ENCODE measurements at regions not wholly inside any gene's neighbourhood (a gene's known extent, or its start where the extent isn't known, plus 50 kb on each side); places are given as distances from the start of the nearest gene placed in this dataset.

GRCh38 chr1:116833718-116834117 lies 76.0 kb upstream of the PTGFRN start:
- TF ChIP-seq CTCF (IDR thresholded peaks at IDR 0.05), result no peak
- H3K27ac ChIP-seq, result peak overlapping the region; percentile 66
- no peaks in the 10 kb centered on the region for H3K27me3 ChIP-seq
- H3K9ac ChIP-seq (ENCODE audit: low read depth in 2 of 2, low read length in 2 of 2), result peak overlapping the region in 1 of 2 donors; percentile 49
- intact Hi-C loops (cut with DNase I), result no loop called here
- H3K9me3 ChIP-seq, result no peaks in the 10 kb centered on the region
- no peak for DNase-seq
- no peaks in the 10 kb centered on the region for H3K4me1 ChIP-seq
- no peaks in the 10 kb centered on the region for H3K36me3 ChIP-seq
- H3K4me3 ChIP-seq, result no peak overlapping the region

GRCh38 chr1:116834595-116834994 lies 75.1 kb upstream of the PTGFRN start:
- H3K9me3 ChIP-seq, result no peaks in the 10 kb centered on the region
- intact Hi-C loops (cut with DNase I), result no loop called here
- TF ChIP-seq CTCF (IDR thresholded peaks at IDR 0.05), result no peak
- H3K27me3 ChIP-seq, result no peaks in the 10 kb centered on the region
- no peak overlapping the region for H3K27ac ChIP-seq
- no peak overlapping the region for H3K9ac ChIP-seq (ENCODE audit: low read depth in 2 of 2, low read length in 2 of 2)
- no peak for DNase-seq
- no peaks in the 10 kb centered on the region for H3K36me3 ChIP-seq
- no peaks in the 10 kb centered on the region for H3K4me1 ChIP-seq
- no peak overlapping the region for H3K4me3 ChIP-seq

- Histone ChIP-seq H3K36me3 (no peaks in the 10 kb centered on the region), H3K27me3 (no peaks in the 10 kb centered on the region), H3K9me3 (no peaks in the 10 kb centered on the region), H3K9ac (ENCODE audit: low read depth in 2 of 2, low read length in 2 of 2) (no peak overlapping the region), H3K27ac (no peak overlapping the region), H3K4me3 (no peak overlapping the region), H3K4me1 (no peaks in the 10 kb centered on the region)
- no peak for DNase-seq
- TF ChIP-seq CTCF (IDR thresholded peaks at IDR 0.05), result no peak
- intact Hi-C loops (cut with DNase I), result no loop called here
Measured at GRCh38 chr1:116835161-116835560, 74.6 kb upstream of the PTGFRN start.

DNA sequence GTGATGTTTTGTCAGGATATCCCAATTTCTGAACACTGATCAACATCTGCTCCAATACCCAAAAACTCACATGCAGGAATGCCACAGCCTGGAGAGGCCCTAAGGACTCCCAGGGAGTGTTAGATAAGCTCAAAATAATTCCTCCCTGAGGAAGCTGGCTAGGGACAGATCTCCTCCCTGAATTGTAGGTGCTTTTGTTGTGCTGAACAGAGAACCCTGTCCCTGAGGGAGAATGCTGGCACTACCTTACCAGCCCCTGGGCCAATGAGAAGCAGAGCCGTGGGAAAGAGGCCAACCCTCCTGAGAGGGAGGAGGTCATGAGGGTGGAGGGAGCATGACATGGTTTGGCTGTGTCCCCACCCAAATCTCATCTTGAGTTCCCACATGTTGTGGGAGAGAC lies 73.6 kb upstream of the PTGFRN start:
- no peak for TF ChIP-seq CTCF (IDR thresholded peaks at IDR 0.05)
- DNase-seq, result no peak
- H3K4me3 ChIP-seq, result no peak overlapping the region
- intact Hi-C loops (cut with DNase I), result no loop called here
- no peak overlapping the region for H3K27ac ChIP-seq
- H3K27me3 ChIP-seq, result no peaks in the 10 kb centered on the region
- no peaks in the 10 kb centered on the region for H3K36me3 ChIP-seq
- no peaks in the 10 kb centered on the region for H3K4me1 ChIP-seq
- no peak overlapping the region for H3K9ac ChIP-seq (ENCODE audit: low read depth in 2 of 2, low read length in 2 of 2)
- H3K9me3 ChIP-seq, result no peaks in the 10 kb centered on the region

GRCh38 chr1:116841569-116842344 lies 68.0 kb upstream of the PTGFRN start:
- TF ChIP-seq CTCF (IDR thresholded peaks at IDR 0.05), result no peak
- Histone ChIP-seq H3K36me3 (no peaks in the 10 kb centered on the region), H3K9me3 (no peaks in the 10 kb centered on the region), H3K27me3 (no peaks in the 10 kb centered on the region), H3K4me3 (no peak overlapping the region), H3K9ac (ENCODE audit: low read depth in 2 of 2, low read length in 2 of 2) (no peak overlapping the region), H3K27ac (no peak overlapping the region), H3K4me1 (no peaks in the 10 kb centered on the region)
- intact Hi-C loops (cut with DNase I), result no loop called here
- DNase-seq, result no peak
